Fibroblast of the aortic adventitia (primary cell): ENCODE measurements at regions not wholly inside any gene's neighbourhood (a gene's known extent, or its start where the extent isn't known, plus 50 kb on each side); places are given as distances from the start of the nearest gene placed in this dataset.

ENCODE experiments used
- DNase-seq: peaks from one replicate; pipeline ENCODE4 v3.0.0-alpha.2; 2010; ENCODE audit warnings: low read depth
- H3K4me3 ChIP-seq: 2 replicates; pipeline ENCODE4 v1.5.1; 2011; ENCODE audit warnings: low read depth, mild to moderate bottlenecking, control low read depth, low read length, moderate library complexity
- CTCF ChIP-seq: IDR thresholded peaks from 2 replicates; pipeline ENCODE4 v1.5.1; 2011; ENCODE audit warnings: mild to moderate bottlenecking, low read length, control low read depth, inconsistent platforms; ENCODE audit not compliant: insufficient read depth

- TF ChIP-seq CTCF, result no peak
- H3K4me3 ChIP-seq, result no peak overlapping the region
Observed at GRCh38 chr7:362402-363096, 72.6 kb downstream of the FOXL3 start.

GRCh38 chr7:363626-364025 is 73.7 kb downstream of the FOXL3 start:
- TF ChIP-seq CTCF, result no peak
- no peak for DNase-seq
- H3K4me3 ChIP-seq, result no peak overlapping the region

More at GRCh38 chr7:362402-363096, 72.6 kb downstream of the FOXL3 start:
- peak; percentile 13 for DNase-seq

- no peak overlapping the region for H3K4me3 ChIP-seq
- no peak for DNase-seq
- no peak for TF ChIP-seq CTCF
Observed at GRCh38 chr7:364536-364935, 74.6 kb downstream of the FOXL3 start.

- H3K4me3 ChIP-seq, result no peak overlapping the region
- TF ChIP-seq CTCF, result no peak
- DNase-seq, result no peak
Observed at GRCh38 chr7:365593-365992, 75.6 kb downstream of the FOXL3 start.

GRCh38 chr7:366161-366803 is 76.3 kb downstream of the FOXL3 start:
- no peak overlapping the region for H3K4me3 ChIP-seq
- DNase-seq, result no peak
- no peak for TF ChIP-seq CTCF

GRCh38 chr7:367351-367901 is 77.5 kb downstream of the FOXL3 start:
- no peak for TF ChIP-seq CTCF
- DNase-seq, result no peak
- no peak overlapping the region for H3K4me3 ChIP-seq
